ENCODE measurements at regions not wholly inside any gene's neighbourhood (a gene's known extent, or its start where the extent isn't known, plus 50 kb on each side); places are given as distances from the start of the nearest gene placed in this dataset.

DNA sequence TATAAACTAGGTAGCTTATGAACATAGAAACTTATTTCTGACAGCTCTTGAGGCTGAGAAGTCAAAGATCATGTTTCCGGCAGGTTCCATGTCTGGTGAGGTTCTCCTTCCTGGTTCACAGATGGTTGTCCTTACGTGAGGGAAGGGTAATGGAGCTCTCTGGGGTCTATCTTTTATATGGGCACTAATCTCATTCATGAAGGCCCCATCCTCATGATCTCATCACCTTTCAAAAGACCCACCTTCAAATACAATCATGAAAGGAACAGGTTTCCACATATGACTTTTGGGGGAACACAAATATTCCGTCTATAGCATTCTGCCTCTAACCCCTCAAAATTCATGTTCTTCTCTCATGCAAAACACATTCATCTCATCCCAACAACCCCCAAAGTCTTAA lies 264.7 kb downstream of the PTTG2 start:
- in situ Hi-C loops (cut with HindIII; ENCODE audit: low pct_ligation_motif_present, low pct_unique_long_range_greater_than_20kb, low sequenced_read_pairs): no loop called here

GRCh38 chr4:38226170-38226569 lies 266.0 kb downstream of the PTTG2 start:
- in situ Hi-C loops (cut with HindIII; ENCODE audit: low pct_ligation_motif_present, low pct_unique_long_range_greater_than_20kb, low sequenced_read_pairs): no loop called here
- DNase-seq: no peak

More for the DNA sequence above, 264.7 kb downstream of the PTTG2 start:
- no peak for DNase-seq

DNA sequence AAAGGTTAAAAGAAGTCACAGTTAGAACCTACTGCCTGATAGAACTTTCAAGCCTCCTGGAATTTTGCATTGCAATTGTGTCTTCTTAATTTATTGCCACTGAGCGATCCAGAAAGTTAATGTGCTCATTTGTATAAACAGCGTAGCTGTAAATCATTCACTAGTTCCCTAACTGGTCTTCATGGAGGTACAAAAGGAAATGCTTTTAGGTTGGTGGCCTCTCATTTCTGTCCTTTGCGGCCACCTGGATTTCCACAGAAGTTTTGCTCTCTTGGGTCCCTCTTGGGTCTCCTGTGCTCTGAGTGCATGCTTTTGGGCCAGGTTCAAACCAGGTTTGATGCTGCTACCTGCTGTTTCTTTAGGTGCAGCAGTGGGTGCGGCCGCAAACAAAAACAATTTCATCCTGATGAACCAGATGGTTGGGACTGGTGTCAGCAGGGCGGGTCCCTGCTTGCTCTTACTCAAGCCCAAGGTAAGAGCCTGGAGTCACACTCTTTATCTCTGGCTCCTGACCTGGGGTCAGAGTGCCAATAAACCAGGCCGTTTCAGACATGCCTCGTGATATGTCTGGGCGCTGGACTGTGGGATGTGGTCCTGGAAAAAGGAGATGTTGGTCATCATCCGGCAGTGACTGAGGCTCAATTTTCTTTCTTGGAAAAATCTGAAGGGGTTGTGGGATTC lies 270.1 kb downstream of the PTTG2 start:
- DNase-seq: no peak
- in situ Hi-C loops (cut with HindIII; ENCODE audit: low pct_ligation_motif_present, low pct_unique_long_range_greater_than_20kb, low sequenced_read_pairs): no loop called here

GRCh38 chr4:38230821-38231563 lies 270.8 kb downstream of the PTTG2 start:
- no peak for DNase-seq
- in situ Hi-C loops (cut with HindIII; ENCODE audit: low pct_ligation_motif_present, low pct_unique_long_range_greater_than_20kb, low sequenced_read_pairs): no loop called here

DNA sequence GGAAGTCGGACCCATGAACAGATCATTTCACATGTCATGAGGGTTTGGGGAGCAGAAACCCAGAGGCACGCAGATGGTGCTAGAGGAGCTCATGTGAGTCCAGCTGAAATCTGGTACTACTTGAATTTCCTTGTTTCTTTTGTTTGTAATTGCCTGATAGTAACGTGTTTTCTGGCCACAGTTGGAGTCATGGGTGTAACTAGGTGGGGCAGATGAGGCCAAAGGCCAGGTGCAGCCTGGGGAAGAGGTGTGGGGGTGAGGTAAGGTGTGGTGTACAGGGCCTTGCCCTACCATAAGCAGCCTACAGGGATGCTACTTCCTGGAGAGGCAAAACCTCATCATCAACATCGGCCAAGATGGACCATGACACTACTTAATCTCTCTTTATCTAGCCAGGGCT lies 271.4 kb downstream of the PTTG2 start:
- DNase-seq: no peak
- in situ Hi-C loops (cut with HindIII; ENCODE audit: low pct_ligation_motif_present, low pct_unique_long_range_greater_than_20kb, low sequenced_read_pairs): no loop called here

GRCh38 chr4:38232741-38233140 lies 272.5 kb downstream of the PTTG2 start:
- DNase-seq: no peak
- in situ Hi-C loops (cut with HindIII; ENCODE audit: low pct_ligation_motif_present, low pct_unique_long_range_greater_than_20kb, low sequenced_read_pairs): no loop called here

GRCh38 chr4:38233727-38234480 lies 273.7 kb downstream of the PTTG2 start:
- in situ Hi-C loops (cut with HindIII; ENCODE audit: low pct_ligation_motif_present, low pct_unique_long_range_greater_than_20kb, low sequenced_read_pairs): no loop called here
- no peak for DNase-seq

DNA sequence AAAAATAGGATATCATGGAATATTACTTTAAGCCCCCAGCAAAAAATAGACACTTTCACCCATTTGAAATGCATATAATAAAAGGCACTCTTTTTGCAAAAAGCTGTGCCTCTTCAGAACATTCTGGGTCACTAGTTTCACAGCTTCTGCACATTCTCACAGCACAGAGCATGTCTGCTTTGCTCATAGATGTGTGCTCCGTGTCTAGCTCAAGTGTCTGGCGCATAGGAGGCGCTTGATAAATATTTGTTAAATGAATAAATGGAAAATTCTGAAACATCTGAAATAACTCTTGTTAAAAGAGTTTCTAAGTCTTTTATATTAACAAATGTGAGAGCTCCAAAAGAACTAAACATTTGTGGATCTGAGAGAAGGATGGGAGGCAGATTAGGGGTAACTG lies 275.2 kb downstream of the PTTG2 start:
- in situ Hi-C loops (cut with HindIII; ENCODE audit: low pct_ligation_motif_present, low pct_unique_long_range_greater_than_20kb, low sequenced_read_pairs): no loop called here
- no peak for DNase-seq

DNA sequence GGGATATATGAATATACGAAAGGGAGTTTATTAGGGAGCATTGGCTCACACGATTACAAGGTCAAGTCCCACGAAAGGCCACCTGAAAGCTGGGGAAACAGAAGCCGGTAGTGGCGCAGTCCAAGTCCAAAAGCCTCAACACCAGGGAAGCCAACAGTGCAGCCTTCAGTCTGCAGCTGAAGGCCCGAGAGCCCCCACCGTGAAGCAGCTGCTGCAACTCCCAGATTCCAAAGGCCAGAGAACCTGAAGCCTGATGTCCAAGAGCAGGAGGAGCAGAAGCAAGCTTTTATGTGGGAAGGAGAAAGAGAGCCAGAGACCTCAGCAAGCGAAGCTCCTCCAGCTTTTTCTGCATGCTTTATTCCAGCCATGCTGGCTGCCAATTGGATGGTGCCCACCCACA lies 275.8 kb downstream of the PTTG2 start:
- DNase-seq: no peak
- in situ Hi-C loops (cut with HindIII; ENCODE audit: low pct_ligation_motif_present, low pct_unique_long_range_greater_than_20kb, low sequenced_read_pairs): no loop called here

DNA sequence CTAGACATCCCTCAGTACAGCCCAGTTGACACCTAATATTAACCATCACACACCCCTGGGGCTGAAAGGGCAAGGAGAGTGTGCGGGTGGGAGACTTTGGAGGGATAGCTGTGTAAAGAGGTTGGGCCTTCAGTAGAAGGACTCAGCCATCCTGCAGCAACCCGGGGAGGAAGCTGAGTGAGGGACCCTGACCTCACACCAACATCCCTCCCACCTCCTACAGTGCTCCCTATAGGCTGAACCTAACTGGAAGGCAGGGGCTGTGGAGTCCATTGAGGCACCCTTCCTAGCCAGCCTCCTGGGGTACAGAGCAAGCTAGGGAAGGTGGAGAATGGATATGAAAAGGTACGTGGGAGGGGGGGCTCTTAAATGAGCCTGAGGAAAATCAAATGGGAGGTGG lies 276.3 kb downstream of the PTTG2 start:
- no peak for DNase-seq
- in situ Hi-C loops (cut with HindIII; ENCODE audit: low pct_ligation_motif_present, low pct_unique_long_range_greater_than_20kb, low sequenced_read_pairs): no loop called here

- DNase-seq: no peak
Measured at GRCh38 chr4:38237139-38237538, 276.9 kb downstream of the PTTG2 start.

DNA sequence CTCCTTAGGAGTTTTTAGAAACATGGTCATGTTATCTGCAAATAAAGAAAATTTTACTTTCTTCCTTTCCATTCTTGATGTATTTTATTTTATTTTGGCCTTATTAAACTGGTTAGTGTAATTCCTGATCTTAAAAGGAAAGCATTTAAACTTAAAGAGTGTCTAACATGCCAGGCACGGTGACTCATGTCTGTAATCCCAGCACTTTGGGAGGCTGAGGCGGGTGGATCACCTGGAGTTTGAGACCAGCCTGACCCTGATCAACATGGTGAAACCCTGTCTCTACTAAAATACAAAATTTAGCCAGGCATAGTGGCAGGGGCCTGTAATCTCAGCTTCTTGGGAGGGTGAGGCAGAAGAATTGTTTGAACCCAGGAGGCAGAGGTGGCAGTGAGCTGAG lies 281.3 kb downstream of the PTTG2 start:
- in situ Hi-C loops (cut with HindIII; ENCODE audit: low pct_ligation_motif_present, low pct_unique_long_range_greater_than_20kb, low sequenced_read_pairs): no loop called here
- no peak for DNase-seq

More at GRCh38 chr4:38237139-38237538, 276.9 kb downstream of the PTTG2 start:
- in situ Hi-C loops (cut with HindIII; ENCODE audit: low pct_ligation_motif_present, low pct_unique_long_range_greater_than_20kb, low sequenced_read_pairs): no loop called here

DNA sequence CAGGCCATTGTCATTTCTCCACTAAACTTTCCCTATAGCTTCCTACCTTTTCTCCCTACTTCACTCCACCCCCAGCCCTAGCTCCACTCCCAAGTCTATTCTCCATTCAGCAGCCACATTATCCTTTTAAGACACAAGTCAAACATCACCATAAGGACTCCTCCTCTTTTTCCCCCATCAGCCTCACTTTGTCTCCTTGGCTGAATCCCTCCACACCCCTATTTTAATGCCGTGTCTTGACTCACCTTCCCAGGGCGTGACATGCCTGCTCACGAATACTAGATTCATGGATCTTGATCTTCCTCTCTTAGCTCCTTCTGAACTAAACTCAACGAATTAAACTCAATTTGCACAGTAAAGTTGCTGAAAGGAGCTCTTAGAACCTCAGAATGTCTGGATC lies 281.9 kb downstream of the PTTG2 start:
- no peak for DNase-seq
- in situ Hi-C loops (cut with HindIII; ENCODE audit: low pct_ligation_motif_present, low pct_unique_long_range_greater_than_20kb, low sequenced_read_pairs): no loop called here

GRCh38 chr4:38242822-38243387 lies 282.7 kb downstream of the PTTG2 start:
- in situ Hi-C loops (cut with HindIII; ENCODE audit: low pct_ligation_motif_present, low pct_unique_long_range_greater_than_20kb, low sequenced_read_pairs): no loop called here
- no peak for DNase-seq

GRCh38 chr4:38243388-38244053 lies 283.3 kb downstream of the PTTG2 start:
- in situ Hi-C loops (cut with HindIII; ENCODE audit: low pct_ligation_motif_present, low pct_unique_long_range_greater_than_20kb, low sequenced_read_pairs): no loop called here
- no peak for DNase-seq

- in situ Hi-C loops (cut with HindIII; ENCODE audit: low pct_ligation_motif_present, low pct_unique_long_range_greater_than_20kb, low sequenced_read_pairs): no loop called here
- DNase-seq: no peak
Measured at GRCh38 chr4:38254825-38255224, 294.6 kb downstream of the PTTG2 start.

- no peak for DNase-seq
- in situ Hi-C loops (cut with HindIII; ENCODE audit: low pct_ligation_motif_present, low pct_unique_long_range_greater_than_20kb, low sequenced_read_pairs): no loop called here
Measured at GRCh38 chr4:38255572-38255971, 295.4 kb downstream of the PTTG2 start.

- DNase-seq: no peak
- in situ Hi-C loops (cut with HindIII; ENCODE audit: low pct_ligation_motif_present, low pct_unique_long_range_greater_than_20kb, low sequenced_read_pairs): no loop called here
Measured at GRCh38 chr4:38266616-38267015, 306.4 kb downstream of the PTTG2 start.
